Hepatocyte (in vitro differentiated cells): ENCODE measurements at regions not wholly inside any gene's neighbourhood (a gene's known extent, or its start where the extent isn't known, plus 50 kb on each side); places are given as distances from the start of the nearest gene placed in this dataset.

ENCODE experiments used
- DNase-seq: peaks from one replicate; pipeline ENCODE4 v3.0.0-alpha.2; 2016; ENCODE audit warnings: low spot score
- H2AFZ ChIP-seq: fragments of 200-600 bp; sonication (generic); 2 replicates; pipeline ENCODE4 v1.6.0; 2016; ENCODE audit warnings: antibody characterized with exemption, mild to moderate bottlenecking
- H3K27ac ChIP-seq: fragments of 200-600 bp; sonication (generic); 2 replicates; pipeline ENCODE4 v1.5.1; 2016; ENCODE audit warnings: mild to moderate bottlenecking
- H3K27me3 ChIP-seq: fragments of 200-600 bp; sonication (generic); 2 replicates; pipeline ENCODE4 v1.6.1; 2016
- H3K36me3 ChIP-seq: fragments of 200-600 bp; sonication (generic); replicated peaks from 2 replicates; pipeline ENCODE4 v1.5.1; 2016; ENCODE audit warnings: low read depth; ENCODE audit not compliant: insufficient read depth
- H3K4me1 ChIP-seq: fragments of 200-600 bp; sonication (generic); 2 replicates; pipeline ENCODE4 v1.5.1; 2016; ENCODE audit warnings: mild to moderate bottlenecking, moderate library complexity; ENCODE audit not compliant: insufficient read depth
- H3K4me2 ChIP-seq: fragments of 200-600 bp; sonication (generic); 2 replicates; pipeline ENCODE4 v1.6.0; 2016
- H3K4me3 ChIP-seq: fragments of 200-600 bp; sonication (generic); 2 replicates; pipeline ENCODE4 v1.5.1; 2016; ENCODE audit warnings: mild to moderate bottlenecking
- H3K79me2 ChIP-seq: fragments of 200-600 bp; sonication (generic); 2 replicates; pipeline ENCODE4 v1.6.0; 2017; ENCODE audit warnings: mild to moderate bottlenecking
- H3K9me2 ChIP-seq: fragments of 200-600 bp; sonication (generic); replicated peaks from 2 replicates; pipeline ENCODE4 v1.6.0; 2017; ENCODE audit warnings: mild to moderate bottlenecking; ENCODE audit not compliant: insufficient read depth
- H3K9me3 ChIP-seq: fragments of 200-600 bp; sonication (generic); 2 replicates; pipeline ENCODE4 v1.5.1; 2016; ENCODE audit warnings: low read depth, mild to moderate bottlenecking
- H4K20me1 ChIP-seq: fragments of 200-600 bp; sonication (generic); 2 replicates; pipeline ENCODE4 v1.6.0; 2016; ENCODE audit warnings: mild to moderate bottlenecking; ENCODE audit not compliant: insufficient read depth, poor library complexity, severe bottlenecking
- CTCF ChIP-seq: fragments of 200-600 bp; sonication (generic); IDR thresholded peaks from 2 replicates; pipeline ENCODE4 v1.5.1; 2016; ENCODE audit warnings: antibody characterized with exemption, mild to moderate bottlenecking; ENCODE audit not compliant: poor library complexity
- EZH2 ChIP-seq: fragments of 200-600 bp; sonication (generic); IDR thresholded peaks from 2 replicates; pipeline ENCODE4 v1.6.1; 2016; ENCODE audit warnings: antibody characterized with exemption, mild to moderate bottlenecking, borderline replicate concordance
- EZH2phosphoT487 ChIP-seq: fragments of 200-600 bp; sonication (generic); IDR thresholded peaks from one replicate; pipeline ENCODE4 v1.6.1; 2018; ENCODE audit warnings: antibody characterized with exemption, mild to moderate bottlenecking, low read depth, moderate library complexity; ENCODE audit not compliant: unreplicated experiment, severe bottlenecking
- WGBS: methylation state at CpG from one replicate; pipeline ENCODE4 v1.1.6; 2016; ENCODE audit warnings: low lambda C conversion rate; ENCODE audit errors: missing lambda C conversion rate; 5-methylcytosine and 5-hydroxymethylcytosine counted together

- TF ChIP-seq EZH2phosphoT487 (no peak), CTCF (no peak), EZH2 (no peak)
- Histone ChIP-seq H3K79me2 (no peaks in the 10 kb centered on the region), H3K9me2 (no peaks in the 10 kb centered on the region), H3K4me1 (no peaks in the 10 kb centered on the region), H3K36me3 (no peaks in the 10 kb centered on the region), H3K27ac (no peak overlapping the region), H3K27me3 (no peaks in the 10 kb centered on the region), H3K9me3 (no peaks in the 10 kb centered on the region), H3K4me2 (no peak overlapping the region), H4K20me1 (no peaks in the 10 kb centered on the region), H2AFZ (no peak overlapping the region), H3K4me3 (no peak overlapping the region)
- no peak for DNase-seq
- WGBS, result 63% methylated on average over 4 of the region's 4 CpGs
Observed at GRCh38 chr14:56351861-56352260, 227.7 kb upstream of the TMEM260 start.

GRCh38 chr14:56352999-56353398, 226.6 kb upstream of the TMEM260 start:
- DNase-seq, result no peak
- Histone ChIP-seq H3K4me2 (no peak overlapping the region), H3K27me3 (no peaks in the 10 kb centered on the region), H4K20me1 (no peaks in the 10 kb centered on the region), H3K9me2 (no peaks in the 10 kb centered on the region), H3K4me3 (no peak overlapping the region), H3K36me3 (no peaks in the 10 kb centered on the region), H3K9me3 (no peaks in the 10 kb centered on the region), H3K79me2 (no peaks in the 10 kb centered on the region), H2AFZ (no peak overlapping the region), H3K27ac (no peak overlapping the region), H3K4me1 (no peaks in the 10 kb centered on the region)
- TF ChIP-seq CTCF (no peak), EZH2 (no peak), EZH2phosphoT487 (no peak)
- WGBS, result 64% methylated on average over 2 of the region's 2 CpGs

GRCh38 chr14:56357428-56357827, 222.2 kb upstream of the TMEM260 start:
- peaks cover 6% of the 10 kb centered on the region for H3K4me1 ChIP-seq
- 84% methylated on average over 9 of the region's 9 CpGs for WGBS

More at GRCh38 chr14:56357428-56357827, 222.2 kb upstream of the TMEM260 start:
- Histone ChIP-seq H3K4me2 (no peak overlapping the region), H3K4me3 (no peak overlapping the region), H3K27ac (no peak overlapping the region), H3K36me3 (no peaks in the 10 kb centered on the region), H3K9me3 (no peaks in the 10 kb centered on the region), H3K9me2 (no peaks in the 10 kb centered on the region), H3K27me3 (no peaks in the 10 kb centered on the region), H4K20me1 (no peaks in the 10 kb centered on the region), H2AFZ (no peak overlapping the region), H3K79me2 (no peaks in the 10 kb centered on the region)
- no peak for TF ChIP-seq EZH2
- TF ChIP-seq CTCF, result no peak
- TF ChIP-seq EZH2phosphoT487, result no peak
- DNase-seq, result no peak
